Liver (tissue), 3 donors: ENCODE measurements at regions not wholly inside any gene's neighbourhood (a gene's known extent, or its start where the extent isn't known, plus 50 kb on each side); places are given as distances from the start of the nearest gene placed in this dataset.

Experiments
- CTCF ChIP-seq: fragments of 150-350 bp; IDR thresholded peaks from 2 replicates; pipeline ENCODE4 v1.5.1; 2017; ENCODE audit warnings: improper control_type of control experiment, low read depth, low read length; ENCODE audit not compliant: missing input control
- HNF4A ChIP-seq, 2 donors: conservative IDR thresholded peaks; 2 replicates each; pipeline ENCODE4 v1.6.1; 2016; ENCODE audit warnings: antibody characterized with exemption in 2 of 2, mild to moderate bottlenecking in 2 of 2
- donor health status: healthy.
- donor health status: healthy.

DNA sequence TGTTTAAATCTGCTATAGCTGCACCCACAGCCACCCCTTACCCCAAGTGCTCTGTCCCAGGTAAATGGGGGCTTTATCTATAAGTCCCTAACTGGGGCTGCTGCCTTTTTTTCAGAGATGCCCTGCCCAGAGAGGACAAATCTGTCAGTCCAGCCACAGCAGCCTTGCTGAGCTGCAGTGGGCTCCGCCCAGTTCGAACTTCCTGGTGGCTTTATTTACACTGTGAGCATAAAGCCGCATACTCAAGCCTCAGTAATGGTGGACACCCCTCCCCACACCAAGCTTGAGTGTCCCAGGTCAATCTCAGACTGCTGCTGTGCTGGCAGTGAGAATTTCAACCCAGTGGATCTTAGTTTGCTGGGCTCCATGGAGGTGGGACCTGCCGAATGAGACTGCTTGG, 505.2 kb downstream of the CBLN4 start:
- TF ChIP-seq HNF4A (conservative IDR thresholded peaks at IDR 0.05) (no peak), CTCF (no peak)
